GM10266 (cell line): ENCODE measurements at regions not wholly inside any gene's neighbourhood (a gene's known extent, or its start where the extent isn't known, plus 50 kb on each side); places are given as distances from the start of the nearest gene placed in this dataset.
"Not testable (repeated sequence)": the region's sequence is repeated elsewhere in the genome, so short reads cannot be mapped to it uniquely, and the experiment has no call there.

Source experiments
- DNase-seq: peaks from one replicate; pipeline ENCODE4 v3.0.0; 2012; ENCODE audit errors: extremely low spot score
- CTCF ChIP-seq: IDR thresholded peaks from 2 replicates; pipeline ENCODE4 v1.5.1; 2012; ENCODE audit warnings: mild to moderate bottlenecking, low read depth; ENCODE audit not compliant: control insufficient read depth, insufficient read depth; ENCODE audit errors: missing control alignments

DNA sequence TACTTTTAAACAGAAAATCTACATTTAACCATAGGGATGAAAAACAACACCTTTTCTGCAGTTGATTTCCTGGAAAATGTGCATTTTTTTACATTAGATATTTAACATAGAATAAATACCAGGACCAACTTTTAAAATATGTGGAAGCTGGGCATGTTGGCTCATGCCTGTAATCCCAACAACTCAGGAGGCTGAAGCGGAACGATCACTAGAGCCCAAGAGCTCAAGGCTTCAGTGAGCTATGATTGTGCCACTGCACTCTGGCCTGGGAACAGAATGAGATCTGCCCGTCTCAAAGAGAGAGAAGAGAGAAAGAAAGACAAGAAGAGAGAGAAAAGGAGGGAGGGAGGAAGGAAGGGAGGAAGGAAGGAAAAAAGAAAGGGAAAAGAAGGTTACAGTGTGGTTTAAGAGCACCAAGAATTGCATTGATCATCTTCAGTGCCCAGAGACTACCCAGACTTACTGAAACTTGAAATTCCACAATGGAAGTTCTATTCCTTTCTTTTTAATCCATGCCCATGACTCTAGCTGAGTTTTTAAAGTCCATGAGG, 189.4 kb upstream of the ARID1B start:
- TF ChIP-seq CTCF: no peak
- no peak for DNase-seq

DNA sequence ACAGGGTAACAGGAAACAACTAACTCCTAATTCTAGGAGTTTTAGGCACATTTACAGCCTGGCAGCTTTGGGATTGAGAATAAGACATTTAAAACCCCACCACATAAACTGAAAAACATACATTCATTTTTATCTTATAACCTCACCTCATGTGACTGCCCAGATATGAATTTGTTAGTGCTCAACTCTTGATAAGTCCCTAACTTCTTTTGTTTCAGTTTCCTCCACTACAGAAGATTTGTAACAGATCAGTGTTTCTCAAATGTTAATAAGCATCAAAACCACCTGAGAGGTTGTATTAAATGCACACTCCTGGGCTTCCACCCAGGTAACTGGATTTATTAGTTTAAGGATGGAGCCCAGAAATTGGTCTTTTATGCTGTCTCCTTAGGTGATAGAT, 190.1 kb upstream of the ARID1B start:
- DNase-seq: no peak
- TF ChIP-seq CTCF: no peak

DNA sequence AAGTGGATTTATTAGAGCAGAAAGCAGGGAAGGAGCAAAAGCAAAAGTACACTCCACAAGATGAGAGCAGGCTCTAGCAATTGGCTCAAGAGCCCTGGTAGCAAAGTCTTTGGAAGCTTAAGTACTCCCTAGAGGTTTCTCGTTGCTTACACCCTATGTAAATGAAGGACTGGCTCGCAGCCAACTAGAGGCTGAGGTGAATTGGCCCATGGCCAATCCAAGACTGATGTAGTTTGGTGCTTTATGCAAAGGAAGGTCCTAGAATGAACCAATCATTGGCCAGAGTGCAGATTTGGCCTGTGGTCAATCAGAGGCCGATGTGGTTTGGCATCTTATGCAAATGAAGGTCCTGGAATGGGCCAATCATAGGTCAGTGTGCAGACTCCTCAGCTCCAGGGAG, 191.3 kb upstream of the ARID1B start:
- no peak for TF ChIP-seq CTCF
- no peak for DNase-seq

GRCh38 chr6:156584121-156584520, 193.1 kb upstream of the ARID1B start:
- DNase-seq: not testable (repeated sequence)

DNA sequence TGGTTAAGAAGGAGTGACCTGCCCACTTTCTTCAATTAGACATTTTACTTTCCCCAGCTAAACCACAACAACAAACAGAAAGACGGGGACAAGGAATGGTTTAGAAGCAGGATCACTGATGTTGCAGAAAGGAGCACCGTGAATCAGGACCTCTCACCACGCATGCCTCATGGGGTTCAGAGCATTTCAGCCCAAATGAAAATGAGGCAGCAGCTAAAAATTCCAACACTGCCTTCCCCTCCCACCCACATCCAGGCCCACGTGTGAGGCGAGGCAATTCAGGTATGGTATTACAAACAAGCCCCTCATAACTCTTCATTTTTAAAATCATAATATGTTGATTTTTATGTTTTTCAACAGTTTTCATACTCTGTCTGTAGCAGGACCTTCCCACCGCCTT, 194.1 kb upstream of the ARID1B start:
- TF ChIP-seq CTCF: no peak
- no peak for DNase-seq

- no peak for DNase-seq
- no peak for TF ChIP-seq CTCF
Observed at GRCh38 chr6:156582509-156582992, 194.6 kb upstream of the ARID1B start.

DNA sequence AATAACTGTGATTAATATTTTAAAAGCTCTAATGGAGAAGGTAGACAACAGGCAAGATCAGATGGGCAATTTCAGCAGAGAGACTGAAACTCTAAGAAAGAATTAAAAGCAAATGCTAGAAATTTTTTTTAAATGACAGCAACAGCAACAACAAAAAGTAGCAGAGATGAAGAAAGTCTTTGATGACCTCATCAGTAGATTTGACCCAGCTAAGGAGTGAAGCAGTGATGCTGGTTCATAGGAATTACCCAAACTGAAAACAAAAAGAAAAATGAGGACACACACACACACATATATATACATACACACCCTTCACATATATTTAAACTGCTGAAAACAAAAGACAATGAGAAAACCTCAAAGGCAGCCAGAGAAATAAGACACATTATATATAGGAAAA, 197.6 kb upstream of the ARID1B start:
- no peak for DNase-seq
- TF ChIP-seq CTCF: no peak

DNA sequence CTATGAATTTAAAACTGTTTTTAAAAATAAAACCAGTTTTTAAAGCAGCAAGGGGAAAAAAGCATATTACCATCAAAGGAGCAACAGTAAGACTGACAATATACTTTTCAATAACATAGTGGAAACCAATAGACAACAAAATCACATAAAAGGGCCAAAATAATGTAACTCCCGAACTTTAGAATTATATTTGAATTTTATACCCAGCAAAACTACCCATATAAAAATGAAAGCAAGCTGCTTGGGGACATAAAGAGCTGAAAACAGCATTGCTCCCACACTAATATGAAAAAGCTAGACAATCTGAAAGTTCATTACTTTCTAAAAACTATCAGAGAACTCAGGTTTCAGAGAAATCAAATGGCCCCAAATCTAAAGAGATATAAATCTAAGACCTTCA, 199.4 kb upstream of the ARID1B start:
- DNase-seq: no peak
- TF ChIP-seq CTCF: no peak
